ENCODE measurements at regions not wholly inside any gene's neighbourhood (a gene's known extent, or its start where the extent isn't known, plus 50 kb on each side); places are given as distances from the start of the nearest gene placed in this dataset.

DNA sequence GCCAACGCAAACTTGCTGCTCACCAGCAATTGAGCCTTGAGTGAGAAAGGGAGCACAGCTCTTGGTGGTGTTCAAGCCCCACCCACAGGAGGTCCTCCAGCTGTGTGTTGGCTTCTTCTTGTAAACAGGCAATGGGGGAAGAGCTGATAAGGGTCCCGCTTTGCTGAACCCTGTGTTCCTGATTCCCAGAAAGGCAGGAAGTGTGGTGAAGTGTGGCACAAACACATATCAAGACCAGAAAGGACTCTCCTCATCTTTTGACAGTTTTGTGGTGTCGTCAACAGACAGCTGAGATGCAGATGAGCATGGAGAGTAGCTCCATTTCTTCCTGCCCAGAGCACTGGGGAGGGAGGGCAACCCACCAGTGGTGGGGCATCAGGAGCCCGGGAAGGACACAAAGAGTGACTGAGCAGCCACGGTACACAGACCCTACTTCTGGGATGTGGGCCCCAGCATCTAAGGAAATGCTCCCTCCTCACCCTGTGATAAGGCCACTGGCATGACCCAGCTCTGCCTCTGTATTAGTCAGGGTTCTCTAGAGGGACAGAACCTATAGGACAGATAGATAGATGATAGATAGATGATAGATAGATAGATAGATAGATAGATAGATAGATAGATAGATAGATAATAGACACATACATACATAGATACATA lies 188.9 kb upstream of the TAB2 start (continued):
- 0 out of 2 replicates have a peak, but pooled peaks have one; percentile 77 for TF ChIP-seq HDAC2 (IDR thresholded peaks at IDR 0.05)
- TF ChIP-seq RCOR1 (IDR thresholded peaks at IDR 0.05; ENCODE audit: borderline replicate concordance in 1 of 2, low read depth in 2 of 2, low read length in 2 of 2), result peak in 1 of 2 experiments; percentile 93; a peak in 3 of 4 replicates
- no peak for TF ChIP-seq NR1H2 (CRISPR knock-in tag; IDR thresholded peaks at IDR 0.05)
- TF ChIP-seq, protein P1, sequence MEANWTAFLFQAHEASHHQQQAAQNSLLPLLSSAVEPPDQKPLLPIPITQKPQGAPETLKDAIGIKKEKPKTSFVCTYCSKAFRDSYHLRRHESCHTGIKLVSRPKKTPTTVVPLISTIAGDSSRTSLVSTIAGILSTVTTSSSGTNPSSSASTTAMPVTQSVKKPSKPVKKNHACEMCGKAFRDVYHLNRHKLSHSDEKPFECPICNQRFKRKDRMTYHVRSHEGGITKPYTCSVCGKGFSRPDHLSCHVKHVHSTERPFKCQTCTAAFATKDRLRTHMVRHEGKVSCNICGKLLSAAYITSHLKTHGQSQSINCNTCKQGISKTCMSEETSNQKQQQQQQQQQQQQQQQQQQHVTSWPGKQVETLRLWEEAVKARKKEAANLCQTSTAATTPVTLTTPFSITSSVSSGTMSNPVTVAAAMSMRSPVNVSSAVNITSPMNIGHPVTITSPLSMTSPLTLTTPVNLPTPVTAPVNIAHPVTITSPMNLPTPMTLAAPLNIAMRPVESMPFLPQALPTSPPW (CRISPR knock-in tag; IDR thresholded peaks at IDR 0.05), result 0 out of 2 replicates have a peak, but pooled peaks have one; percentile 37
- TF ChIP-seq ZNF77 (CRISPR knock-in tag; IDR thresholded peaks at IDR 0.05), result no peak
- TF ChIP-seq, protein P2, sequence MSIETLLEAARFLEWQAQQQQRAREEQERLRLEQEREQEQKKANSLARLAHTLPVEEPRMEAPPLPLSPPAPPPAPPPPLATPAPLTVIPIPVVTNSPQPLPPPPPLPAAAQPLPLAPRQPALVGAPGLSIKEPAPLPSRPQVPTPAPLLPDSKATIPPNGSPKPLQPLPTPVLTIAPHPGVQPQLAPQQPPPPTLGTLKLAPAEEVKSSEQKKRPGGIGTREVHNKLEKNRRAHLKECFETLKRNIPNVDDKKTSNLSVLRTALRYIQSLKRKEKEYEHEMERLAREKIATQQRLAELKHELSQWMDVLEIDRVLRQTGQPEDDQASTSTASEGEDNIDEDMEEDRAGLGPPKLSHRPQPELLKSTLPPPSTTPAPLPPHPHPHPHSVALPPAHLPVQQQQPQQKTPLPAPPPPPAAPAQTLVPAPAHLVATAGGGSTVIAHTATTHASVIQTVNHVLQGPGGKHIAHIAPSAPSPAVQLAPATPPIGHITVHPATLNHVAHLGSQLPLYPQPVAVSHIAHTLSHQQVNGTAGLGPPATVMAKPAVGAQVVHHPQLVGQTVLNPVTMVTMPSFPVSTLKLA (conservative IDR thresholded peaks at IDR 0.05), result peak; percentile 56 to 73
- TF ChIP-seq ZNF311 (CRISPR knock-in tag; IDR thresholded peaks at IDR 0.05), result 0 out of 2 replicates have a peak, but pooled peaks have one; percentile 35
- TF ChIP-seq, protein P3, sequence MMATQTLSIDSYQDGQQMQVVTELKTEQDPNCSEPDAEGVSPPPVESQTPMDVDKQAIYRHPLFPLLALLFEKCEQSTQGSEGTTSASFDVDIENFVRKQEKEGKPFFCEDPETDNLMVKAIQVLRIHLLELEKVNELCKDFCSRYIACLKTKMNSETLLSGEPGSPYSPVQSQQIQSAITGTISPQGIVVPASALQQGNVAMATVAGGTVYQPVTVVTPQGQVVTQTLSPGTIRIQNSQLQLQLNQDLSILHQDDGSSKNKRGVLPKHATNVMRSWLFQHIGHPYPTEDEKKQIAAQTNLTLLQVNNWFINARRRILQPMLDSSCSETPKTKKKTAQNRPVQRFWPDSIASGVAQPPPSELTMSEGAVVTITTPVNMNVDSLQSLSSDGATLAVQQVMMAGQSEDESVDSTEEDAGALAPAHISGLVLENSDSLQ (IDR thresholded peaks at IDR 0.05), result peak; percentile 75
- peak; percentile 43 for TF ChIP-seq HNRNPLL (IDR thresholded peaks at IDR 0.05; ENCODE audit: low read depth, low read length, poor library complexity, severe bottlenecking)
- TF ChIP-seq MEIS2 (IDR thresholded peaks at IDR 0.05; ENCODE audit: partially characterized antibody), result peak; percentile 82
- no peak for TF ChIP-seq PURB (CRISPR knock-in tag; IDR thresholded peaks at IDR 0.05; ENCODE audit: low read depth)
- TF ChIP-seq MED1 (CRISPR knock-in tag; IDR thresholded peaks at IDR 0.05; ENCODE audit: borderline replicate concordance), result no peak
- peak; percentile 30 for TF ChIP-seq NEUROD1 (IDR thresholded peaks at IDR 0.05; ENCODE audit: borderline replicate concordance, low read depth, low read length, partially characterized antibody)
- peak; percentile 31; the same call in 1 of the 2 replicates for TF ChIP-seq MYC (IDR thresholded peaks at IDR 0.05; ENCODE audit: low read depth, low read length)
- no peak for TF ChIP-seq MYC (CRISPR knock-in tag; IDR thresholded peaks at IDR 0.05; ENCODE audit: borderline replicate concordance, low read depth)
- TF ChIP-seq, protein P4, sequence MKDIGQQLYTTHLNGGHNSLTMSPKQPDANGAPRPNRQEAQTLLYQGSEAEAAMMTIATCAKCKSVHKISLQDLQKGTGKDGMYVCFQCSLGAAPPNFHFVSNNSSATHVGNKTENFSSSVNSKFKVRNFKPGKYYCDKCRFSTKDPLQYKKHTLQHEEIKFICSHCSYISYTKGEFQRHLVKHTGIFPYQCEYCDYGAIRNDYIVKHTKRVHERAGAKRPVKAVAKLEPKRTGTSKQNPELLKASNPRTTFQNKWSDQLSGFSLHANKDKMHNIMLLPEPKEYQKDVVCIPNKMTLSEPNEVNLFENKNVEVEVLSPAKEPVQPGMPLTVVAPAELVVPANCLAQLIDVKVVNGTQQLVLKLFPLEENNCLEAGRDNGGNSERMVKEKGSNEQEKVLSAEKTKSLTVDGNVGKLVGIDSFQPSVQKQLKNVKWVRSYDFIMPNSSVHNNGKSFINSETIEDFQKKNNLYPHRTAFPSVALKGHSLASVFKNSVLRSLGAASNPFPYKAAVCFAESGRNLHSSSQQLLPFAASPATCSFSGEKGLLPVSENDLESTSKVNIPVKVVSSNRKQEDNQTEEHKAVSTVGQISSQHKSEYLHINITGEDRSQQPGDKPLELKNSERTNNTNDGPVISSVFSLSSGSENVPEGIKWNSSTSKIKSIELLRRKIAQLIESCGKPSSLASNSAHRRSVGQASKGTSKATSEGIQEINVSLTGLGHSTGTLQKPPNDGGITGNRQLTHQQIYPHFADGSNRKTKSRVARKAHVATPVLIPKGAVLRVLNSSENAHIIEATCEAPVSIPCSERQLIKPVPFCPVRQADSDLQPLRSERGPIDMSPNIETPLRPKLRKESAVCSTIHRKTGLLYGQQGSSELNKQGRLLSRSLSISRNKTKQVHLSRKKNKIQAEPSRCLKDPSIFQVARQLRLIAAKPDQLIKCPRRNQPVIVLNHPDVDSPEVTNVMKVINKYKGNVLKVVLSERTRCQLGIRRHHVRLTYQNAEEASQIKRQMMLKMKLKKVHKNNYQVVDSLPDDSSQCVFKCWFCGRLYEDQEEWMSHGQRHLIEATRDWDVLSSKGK (CRISPR knock-in tag; IDR thresholded peaks at IDR 0.05), result no peak
- TF ChIP-seq ZFP36 (IDR thresholded peaks at IDR 0.05; ENCODE audit: low read depth, low read length, partially characterized antibody), result peak; percentile 42
- peak; percentile 66 for TF ChIP-seq TAL1 (IDR thresholded peaks at IDR 0.05)
- TF ChIP-seq CBFA2T3 (IDR thresholded peaks at IDR 0.05), result peak; percentile 87
- peak; percentile 43; the same call in 1 of the 2 replicates for TF ChIP-seq DMBX1 (CRISPR knock-in tag; IDR thresholded peaks at IDR 0.05; ENCODE audit: borderline replicate concordance)
